ENCODE measurements at regions not wholly inside any gene's neighbourhood (a gene's known extent, or its start where the extent isn't known, plus 50 kb on each side); places are given as distances from the start of the nearest gene placed in this dataset.
"Not testable (repeated sequence)": the region's sequence is repeated elsewhere in the genome, so short reads cannot be mapped to it uniquely, and the experiment has no call there.

- TF ChIP-seq POLR2A, CTCF (IDR thresholded peaks at IDR 0.05): not testable (repeated sequence)
These were observed 123.8 kb downstream of the OR2B2 start for GRCh38 chr6:27788376-27788775.
